ENCODE measurements at regions not wholly inside any gene's neighbourhood (a gene's known extent, or its start where the extent isn't known, plus 50 kb on each side); places are given as distances from the start of the nearest gene placed in this dataset.

DNA sequence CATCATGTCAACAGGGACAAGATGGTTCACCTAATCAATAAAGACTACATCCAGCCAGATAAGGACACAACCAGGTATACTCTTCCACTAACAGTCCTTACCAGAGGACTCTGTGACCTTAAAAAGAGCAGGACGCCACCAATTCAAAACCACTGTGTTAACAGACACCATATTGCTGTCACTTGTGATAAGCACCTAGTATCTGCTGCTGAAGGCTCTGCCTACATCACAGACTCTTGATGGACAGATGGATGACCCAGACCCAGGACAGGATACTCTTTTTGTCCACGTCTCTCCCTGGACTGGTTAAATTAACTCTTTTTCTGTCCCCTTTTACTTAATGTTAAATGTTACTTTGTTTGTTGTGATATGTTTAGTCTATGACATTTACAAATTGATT is 586.2 kb upstream of the AGA start:
- Histone ChIP-seq H3K9ac (ENCODE audit: low read depth, low read length) (no peak overlapping the region), H3K9me3 (ENCODE audit: insufficient read depth, low read depth, low read length) (no peaks in the 10 kb centered on the region), H3K4me1 (ENCODE audit: insufficient read depth, low read length) (no peaks in the 10 kb centered on the region), H3K27me3 (ENCODE audit: insufficient read depth, low read length) (no peaks in the 10 kb centered on the region), H3K27ac (ENCODE audit: low read depth, low read length) (no peak overlapping the region), H3K36me3 (ENCODE audit: insufficient read depth, low read length) (no peaks in the 10 kb centered on the region), H3K4me3 (ENCODE audit: low read length) (no peak overlapping the region)
- 97% methylated on average over 2 of the region's 2 CpGs for WGBS

DNA sequence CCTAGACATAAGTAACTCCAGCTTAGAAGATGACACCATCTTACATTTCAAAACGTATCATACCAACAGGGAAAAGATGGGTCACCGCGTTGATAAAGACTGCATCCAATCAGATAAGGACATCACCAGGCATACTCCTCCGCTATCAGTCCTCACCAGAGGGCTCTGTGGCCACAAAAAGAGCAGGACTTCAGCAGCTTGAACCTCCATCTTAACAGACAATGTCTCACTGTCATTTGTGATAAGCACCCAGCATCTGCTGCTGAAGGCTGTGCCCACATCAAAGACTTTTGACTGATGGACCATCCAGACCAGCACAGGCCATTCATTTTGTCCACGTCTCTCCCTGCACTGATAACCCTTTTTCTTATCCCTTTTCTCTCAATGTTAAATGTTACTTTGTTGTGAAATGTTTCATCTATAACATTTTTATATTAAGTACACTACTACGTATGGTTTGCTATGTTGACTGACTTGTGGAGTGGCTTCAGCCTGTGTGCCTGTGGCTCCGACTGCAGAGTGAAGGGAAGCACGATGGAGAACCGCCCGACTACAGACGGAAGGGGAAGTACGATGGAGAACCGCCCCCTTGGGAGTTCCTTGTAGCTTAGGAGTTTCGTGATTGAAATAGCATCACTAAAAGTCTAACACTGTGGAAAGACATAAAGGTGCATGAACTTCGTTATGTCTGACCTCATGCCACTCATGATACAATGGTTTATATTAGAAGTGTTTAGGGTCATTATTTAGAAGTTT is 595.4 kb upstream of the AGA start:
- Histone ChIP-seq H3K4me3 (ENCODE audit: low read length) (no peak overlapping the region), H3K36me3 (ENCODE audit: insufficient read depth, low read length) (no peaks in the 10 kb centered on the region), H3K27me3 (ENCODE audit: insufficient read depth, low read length) (no peaks in the 10 kb centered on the region), H3K27ac (ENCODE audit: low read depth, low read length) (no peak overlapping the region), H3K4me1 (ENCODE audit: insufficient read depth, low read length) (no peaks in the 10 kb centered on the region), H3K9ac (ENCODE audit: low read depth, low read length) (no peak overlapping the region), H3K9me3 (ENCODE audit: insufficient read depth, low read depth, low read length) (no peaks in the 10 kb centered on the region)
- 95% methylated on average over 15 of the region's 15 CpGs for WGBS

- Histone ChIP-seq H3K36me3 (ENCODE audit: insufficient read depth, low read length) (no peaks in the 10 kb centered on the region), H3K9me3 (ENCODE audit: insufficient read depth, low read depth, low read length) (no peaks in the 10 kb centered on the region), H3K27ac (ENCODE audit: low read depth, low read length) (no peak overlapping the region), H3K27me3 (ENCODE audit: insufficient read depth, low read length) (no peaks in the 10 kb centered on the region), H3K9ac (ENCODE audit: low read depth, low read length) (no peak overlapping the region), H3K4me1 (ENCODE audit: insufficient read depth, low read length) (peaks cover 6% of the 10 kb centered on the region; the same call in 1 of the 2 replicates), H3K4me3 (ENCODE audit: low read length) (no peak overlapping the region)
- no CpG with 5 or more reads among the region's 1 CpG for WGBS
Measured at GRCh38 chr4:178056996-178057395, 614.8 kb upstream of the AGA start.

DNA sequence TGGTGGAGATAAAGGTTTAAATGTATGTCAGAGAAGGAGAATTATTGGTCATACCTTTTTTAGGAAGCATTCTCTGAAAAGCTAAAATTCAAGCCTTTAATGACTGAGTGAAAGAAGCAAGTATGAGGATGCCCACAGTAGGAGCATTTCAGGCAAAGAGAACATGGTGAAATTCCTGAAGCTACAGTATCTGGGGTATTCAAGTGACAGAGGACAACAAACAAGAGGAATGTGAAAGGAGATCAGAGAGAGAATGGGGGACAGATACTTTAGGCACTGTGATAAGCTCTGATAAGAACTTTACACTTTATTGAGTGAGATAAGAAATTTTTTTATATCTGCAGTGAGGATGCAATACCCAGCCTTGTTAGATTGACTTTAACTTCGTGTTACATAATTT is 621.3 kb upstream of the AGA start:
- no peaks in the 10 kb centered on the region for H3K4me1 ChIP-seq (ENCODE audit: insufficient read depth, low read length)
- no peak overlapping the region for H3K9ac ChIP-seq (ENCODE audit: low read depth, low read length)
- no peaks in the 10 kb centered on the region for H3K27me3 ChIP-seq (ENCODE audit: insufficient read depth, low read length)
- H3K27ac ChIP-seq (ENCODE audit: low read depth, low read length) = no peak overlapping the region
- H3K36me3 ChIP-seq (ENCODE audit: insufficient read depth, low read length) = no peaks in the 10 kb centered on the region
- no peaks in the 10 kb centered on the region for H3K9me3 ChIP-seq (ENCODE audit: insufficient read depth, low read depth, low read length)
- no peak overlapping the region for H3K4me3 ChIP-seq (ENCODE audit: low read length)
- 100% methylated on average over 1 of the region's 1 CpG for WGBS

GRCh38 chr4:178066338-178066941 is 624.2 kb upstream of the AGA start:
- Histone ChIP-seq H3K4me1 (ENCODE audit: insufficient read depth, low read length) (no peaks in the 10 kb centered on the region), H3K9me3 (ENCODE audit: insufficient read depth, low read depth, low read length) (no peaks in the 10 kb centered on the region), H3K27ac (ENCODE audit: low read depth, low read length) (no peak overlapping the region), H3K9ac (ENCODE audit: low read depth, low read length) (no peak overlapping the region), H3K4me3 (ENCODE audit: low read length) (no peak overlapping the region), H3K27me3 (ENCODE audit: insufficient read depth, low read length) (no peaks in the 10 kb centered on the region), H3K36me3 (ENCODE audit: insufficient read depth, low read length) (no peaks in the 10 kb centered on the region)
- 100% methylated on average over 1 of the region's 2 CpGs for WGBS

- no peak overlapping the region for H3K27ac ChIP-seq (ENCODE audit: low read depth, low read length)
- H3K36me3 ChIP-seq (ENCODE audit: insufficient read depth, low read length) = no peaks in the 10 kb centered on the region
- H3K4me3 ChIP-seq (ENCODE audit: low read length) = no peak overlapping the region
- no peaks in the 10 kb centered on the region for H3K9me3 ChIP-seq (ENCODE audit: insufficient read depth, low read depth, low read length)
- H3K27me3 ChIP-seq (ENCODE audit: insufficient read depth, low read length) = no peaks in the 10 kb centered on the region
- no peak overlapping the region for H3K9ac ChIP-seq (ENCODE audit: low read depth, low read length)
- no peaks in the 10 kb centered on the region for H3K4me1 ChIP-seq (ENCODE audit: insufficient read depth, low read length)
- 87% methylated on average over 4 of the region's 4 CpGs for WGBS
Measured at GRCh38 chr4:178068136-178068535, 625.9 kb upstream of the AGA start.

DNA sequence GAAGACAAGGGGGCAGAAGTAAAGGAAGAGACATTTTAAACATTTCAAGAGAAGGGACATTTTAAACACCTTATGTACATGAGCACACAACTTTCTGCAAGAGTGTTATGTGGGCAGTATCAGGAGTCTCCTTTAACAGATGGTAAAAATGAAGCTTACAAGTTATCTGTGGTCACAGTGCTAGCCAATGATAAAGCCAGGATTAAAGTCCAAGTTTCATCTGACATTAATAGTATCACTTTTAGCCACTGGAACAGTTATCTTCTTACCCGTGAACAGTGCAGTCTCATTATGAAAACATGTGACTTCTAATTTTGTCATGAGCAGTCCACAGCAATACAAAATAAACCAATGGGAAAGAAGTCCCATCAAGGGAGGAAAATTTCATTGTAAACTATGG is 627.9 kb upstream of the AGA start:
- Histone ChIP-seq H3K36me3 (ENCODE audit: insufficient read depth, low read length) (no peaks in the 10 kb centered on the region), H3K4me3 (ENCODE audit: low read length) (no peak overlapping the region), H3K27ac (ENCODE audit: low read depth, low read length) (no peak overlapping the region), H3K9me3 (ENCODE audit: insufficient read depth, low read depth, low read length) (no peaks in the 10 kb centered on the region), H3K9ac (ENCODE audit: low read depth, low read length) (no peak overlapping the region), H3K4me1 (ENCODE audit: insufficient read depth, low read length) (no peaks in the 10 kb centered on the region), H3K27me3 (ENCODE audit: insufficient read depth, low read length) (no peaks in the 10 kb centered on the region)
- 100% methylated on average over 1 of the region's 1 CpG for WGBS

DNA sequence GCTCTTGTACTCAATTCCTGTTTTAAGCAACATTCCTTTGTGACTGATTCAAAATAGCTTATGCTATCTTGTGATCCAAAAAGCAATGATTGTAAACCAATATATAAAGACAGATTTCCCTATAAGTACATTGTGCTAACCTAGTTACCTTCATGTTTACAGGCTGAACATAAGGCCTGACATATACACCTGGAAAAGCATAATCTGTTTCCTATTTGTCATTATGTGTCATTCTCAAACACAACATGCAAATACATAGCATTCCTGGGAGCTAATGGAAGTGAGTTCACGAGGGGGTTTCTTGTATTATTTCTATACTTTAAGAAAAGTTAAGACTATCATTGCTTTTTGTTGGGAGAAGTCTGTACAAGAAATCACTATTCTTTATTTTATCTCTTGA is 638.1 kb upstream of the AGA start:
- no CpG with 5 or more reads among the region's 1 CpG for WGBS
- no peaks in the 10 kb centered on the region for H3K27me3 ChIP-seq (ENCODE audit: insufficient read depth, low read length)
- H3K4me1 ChIP-seq (ENCODE audit: insufficient read depth, low read length) = no peaks in the 10 kb centered on the region

DNA sequence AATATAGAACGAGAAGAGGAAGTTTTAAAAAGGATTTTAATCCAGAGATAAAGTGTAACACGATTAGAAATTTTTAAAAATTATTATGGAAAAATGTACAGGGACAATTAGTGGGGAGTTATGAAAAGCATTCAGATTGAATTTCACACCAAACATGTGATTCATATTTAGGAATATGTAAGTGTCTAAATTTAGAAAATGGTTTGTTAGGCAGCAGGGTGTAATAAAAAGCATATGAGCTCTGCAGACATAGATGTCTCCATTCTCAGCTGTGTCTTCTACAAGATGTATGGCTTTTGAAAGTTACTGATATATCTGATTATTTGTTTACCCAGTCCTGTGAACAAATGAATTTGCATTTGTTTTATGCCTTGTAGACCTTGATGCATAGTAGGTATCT is 638.9 kb upstream of the AGA start:
- Histone ChIP-seq H3K9me3 (ENCODE audit: insufficient read depth, low read depth, low read length) (no peaks in the 10 kb centered on the region), H3K36me3 (ENCODE audit: insufficient read depth, low read length) (no peaks in the 10 kb centered on the region), H3K9ac (ENCODE audit: low read depth, low read length) (no peak overlapping the region), H3K4me3 (ENCODE audit: low read length) (no peak overlapping the region), H3K27me3 (ENCODE audit: insufficient read depth, low read length) (no peaks in the 10 kb centered on the region), H3K4me1 (ENCODE audit: insufficient read depth, low read length) (no peaks in the 10 kb centered on the region), H3K27ac (ENCODE audit: low read depth, low read length) (no peak overlapping the region)
- 97% methylated on average over 2 of the region's 2 CpGs for WGBS

More for the DNA sequence above, 638.1 kb upstream of the AGA start:
- H3K36me3 ChIP-seq (ENCODE audit: insufficient read depth, low read length) = no peaks in the 10 kb centered on the region
- H3K9ac ChIP-seq (ENCODE audit: low read depth, low read length) = no peak overlapping the region
- H3K9me3 ChIP-seq (ENCODE audit: insufficient read depth, low read depth, low read length) = no peaks in the 10 kb centered on the region
- no peak overlapping the region for H3K27ac ChIP-seq (ENCODE audit: low read depth, low read length)
- no peak overlapping the region for H3K4me3 ChIP-seq (ENCODE audit: low read length)

DNA sequence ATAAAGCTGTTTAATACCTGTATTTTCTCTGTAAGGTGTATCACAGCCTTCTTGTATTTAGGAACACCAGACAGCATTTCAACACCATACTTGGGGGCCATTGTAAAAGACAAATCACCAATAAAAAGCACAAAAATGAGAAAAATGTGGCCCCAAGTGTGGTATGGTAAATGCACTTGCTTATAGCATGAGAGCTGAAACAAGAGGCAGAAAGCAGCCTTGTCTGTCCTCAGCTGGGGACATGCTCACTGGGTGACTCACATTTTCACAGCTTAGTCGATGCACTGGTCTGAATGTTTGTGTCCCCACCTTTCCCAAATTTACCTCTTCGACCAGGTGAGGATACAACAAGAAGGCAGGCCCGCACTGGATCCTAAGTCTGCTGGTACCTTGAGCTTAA is 639.7 kb upstream of the AGA start:
- Histone ChIP-seq H3K9me3 (ENCODE audit: insufficient read depth, low read depth, low read length) (no peaks in the 10 kb centered on the region), H3K27me3 (ENCODE audit: insufficient read depth, low read length) (no peaks in the 10 kb centered on the region)
- WGBS = 83% methylated on average over 3 of the region's 3 CpGs

DNA sequence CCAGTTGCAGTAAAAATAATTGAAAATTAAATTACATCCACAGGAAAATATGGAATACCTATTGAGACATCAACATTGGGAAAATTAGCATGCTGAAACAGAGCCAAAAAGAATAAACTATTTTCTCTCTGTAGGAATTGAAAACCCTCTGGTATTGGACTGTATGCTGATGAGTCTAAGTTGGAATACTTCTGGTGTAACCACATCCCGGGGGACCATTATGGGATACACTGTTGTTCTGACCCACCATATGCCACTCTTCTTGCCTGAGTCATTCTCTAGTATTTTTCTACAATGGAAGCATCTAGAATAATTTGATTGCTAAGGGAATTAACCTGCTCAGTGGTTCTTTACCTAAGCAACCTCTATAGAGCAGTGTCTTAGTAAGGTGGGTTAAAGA is 640.7 kb upstream of the AGA start:
- H3K36me3 ChIP-seq (ENCODE audit: insufficient read depth, low read length) = no peaks in the 10 kb centered on the region
- 89% methylated on average over 1 of the region's 1 CpG for WGBS

More for the DNA sequence above, 639.7 kb upstream of the AGA start:
- Histone ChIP-seq H3K4me1 (ENCODE audit: insufficient read depth, low read length) (no peaks in the 10 kb centered on the region), H3K36me3 (ENCODE audit: insufficient read depth, low read length) (no peaks in the 10 kb centered on the region), H3K4me3 (ENCODE audit: low read length) (no peak overlapping the region), H3K27ac (ENCODE audit: low read depth, low read length) (no peak overlapping the region), H3K9ac (ENCODE audit: low read depth, low read length) (no peak overlapping the region)

More for the DNA sequence above, 640.7 kb upstream of the AGA start:
- H3K9ac ChIP-seq (ENCODE audit: low read depth, low read length) = no peak overlapping the region
- H3K9me3 ChIP-seq (ENCODE audit: insufficient read depth, low read depth, low read length) = no peaks in the 10 kb centered on the region
- no peaks in the 10 kb centered on the region for H3K27me3 ChIP-seq (ENCODE audit: insufficient read depth, low read length)
- H3K4me3 ChIP-seq (ENCODE audit: low read length) = no peak overlapping the region
- H3K27ac ChIP-seq (ENCODE audit: low read depth, low read length) = no peak overlapping the region
- H3K4me1 ChIP-seq (ENCODE audit: insufficient read depth, low read length) = no peaks in the 10 kb centered on the region

Data from HUES64 (cell line).